ENCODE measurements at regions not wholly inside any gene's neighbourhood (a gene's known extent, or its start where the extent isn't known, plus 50 kb on each side); places are given as distances from the start of the nearest gene placed in this dataset.
A peak's percentile ranks its signal among the peaks of the same experiment; 100 is the strongest.

- ChIA-PET CTCF (no interaction called here), RAD21 (ENCODE audit: low non-redundant PET in 1 of 2, low total read pairs in 2 of 2, uncharacterized antibody in 2 of 2, unreplicated experiment in 2 of 2) (no interaction called here), POLR2A (no interaction called here)
These were observed 510.5 kb downstream of the IRS2 start for GRCh38 chr13:109275852-109276251.

More at GRCh38 chr13:109275852-109276251, 510.5 kb downstream of the IRS2 start:
- ATAC-seq (peak; percentile 28), DNase-seq (ENCODE audit: low read depth, low spot score) (no peak)
- no peak overlapping the region for H2AFZ ChIP-seq (ENCODE audit: low read depth, low read length, poor library complexity, severe bottlenecking)
- no peak overlapping the region for H3K27ac ChIP-seq (ENCODE audit: low read depth, low read length)
- intact Hi-C loops (cut with micrococcal nuclease), result loop anchor here (2.0 to 10.0 kb wide), 2 partner anchors 311 to 511 kb away; partner anchors contain the start of gene IRS2
- H3K9ac ChIP-seq (ENCODE audit: low read length), result no peak overlapping the region
- H4K20me1 ChIP-seq (ENCODE audit: insufficient read depth), result no peaks in the 10 kb centered on the region
- H3K4me2 ChIP-seq (ENCODE audit: low read length), result no peak overlapping the region
- no peaks in the 10 kb centered on the region for H3K9me2 ChIP-seq (ENCODE audit: insufficient read depth)
- no TSS peak for BruUV-seq (replicated peaks)
- H3K9me3 ChIP-seq (ENCODE audit: control insufficient read depth in 1 of 2, insufficient read depth in 1 of 2, low read depth in 1 of 2, low read length in 2 of 2), result no peaks in the 10 kb centered on the region
- no peaks in the 10 kb centered on the region for H3K36me3 ChIP-seq (ENCODE audit: control insufficient read depth in 1 of 2, insufficient read depth in 2 of 2, low read length in 2 of 2)
- peaks cover 17% of the 10 kb centered on the region for H3K79me2 ChIP-seq (ENCODE audit: insufficient read depth, low read length)
- no peak for TF ChIP-seq EZH2phosphoT487 (IDR thresholded peaks at IDR 0.05; ENCODE audit: borderline replicate concordance)
- no peak for TF ChIP-seq SIN3A (IDR thresholded peaks at IDR 0.05; ENCODE audit: low read depth)
- TF ChIP-seq, protein P1, sequence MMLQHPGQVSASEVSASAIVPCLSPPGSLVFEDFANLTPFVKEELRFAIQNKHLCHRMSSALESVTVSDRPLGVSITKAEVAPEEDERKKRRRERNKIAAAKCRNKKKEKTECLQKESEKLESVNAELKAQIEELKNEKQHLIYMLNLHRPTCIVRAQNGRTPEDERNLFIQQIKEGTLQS (IDR thresholded peaks at IDR 0.05), result no peak
- TF ChIP-seq YY1 (IDR thresholded peaks at IDR 0.05; ENCODE audit: extremely low read depth, insufficient replicate concordance, low read depth, low read length), result peak; percentile 37
- no peak for TF ChIP-seq ELF1 (IDR thresholded peaks at IDR 0.05; ENCODE audit: borderline replicate concordance, low read depth)
- peak; percentile 28; the same call in 1 of the 2 replicates for TF ChIP-seq RAD21 (IDR thresholded peaks at IDR 0.05; ENCODE audit: low read depth)
- no peak for TF ChIP-seq POLR2A (IDR thresholded peaks at IDR 0.05; ENCODE audit: borderline replicate concordance, extremely low read depth, insufficient read depth, insufficient read length)
- peak; percentile 4 to 77 (median 66); a peak in 4 of 6 replicates for TF ChIP-seq CTCF (IDR thresholded peaks at IDR 0.05 in 2 of 3, conservative IDR thresholded peaks at IDR 0.05 in 1 of 3; ENCODE audit: borderline replicate concordance in 1 of 3, insufficient read depth in 1 of 3, low read depth in 2 of 3, low read length in 2 of 3)
- peak; percentile 26; the same call in 1 of the 2 replicates for TF ChIP-seq POLR2AphosphoS5 (IDR thresholded peaks at IDR 0.05; ENCODE audit: low read depth, low read length)
- TF ChIP-seq EGR1 (IDR thresholded peaks at IDR 0.05; ENCODE audit: low read depth), result no peak
- TF ChIP-seq EZH2 (IDR thresholded peaks at IDR 0.05), result no peak
- H3K27me3 ChIP-seq (ENCODE audit: insufficient read depth, low read length), result no peaks in the 10 kb centered on the region
- peaks cover 38 to 48% of the 10 kb centered on the region in 2 experiments for H3K4me1 ChIP-seq (ENCODE audit: control insufficient read depth in 1 of 2, insufficient read depth in 2 of 2, low read length in 2 of 2)
- H3K4me3 ChIP-seq (replicated peaks in 1 of 2; ENCODE audit: low read depth in 1 of 2, low read length in 2 of 2), result no peak overlapping the region

All from HCT116 (cell line).